MCF 10A (cell line): ENCODE measurements at regions not wholly inside any gene's neighbourhood (a gene's known extent, or its start where the extent isn't known, plus 50 kb on each side); places are given as distances from the start of the nearest gene placed in this dataset.

ENCODE experiments used
- BruUV-seq: library from RNA; stranded (reverse); fragments of 400-500 nt; replicated peaks from 2 replicates; lab custom pipeline; 2021; lab: Mats Ljungman, UMichigan
- CTCF ChIA-PET: fragments of 300-600 bp; sonication (Branson Sonifier 250); formaldehyde crosslinking; extraction: SDS; loops from one replicate; lab custom pipeline; 2021; ENCODE audit warnings: antibody characterized with exemption, inconsistent platforms; lab: Yijun Ruan, JAX
- POLR2A ChIA-PET: fragments of 300-600, 350-650 bp; sonication (Branson Sonifier 250); formaldehyde crosslinking; extraction: SDS; loops from one replicate; lab custom pipeline; 2020; ENCODE audit warnings: antibody characterized with exemption, inconsistent platforms; lab: Yijun Ruan, JAX
- DNase-seq: peaks from one replicate; pipeline ENCODE4 v3.0.0-alpha.2; 2018; ENCODE audit not compliant: unreplicated experiment
- H3K27ac Mint-ChIP-seq: one replicate; pipeline ENCODE4 v1.8.0; 2022; ENCODE audit warnings: mild to moderate bottlenecking, low read depth, mixed read lengths; ENCODE audit not compliant: unreplicated experiment
- H3K27me3 Mint-ChIP-seq: one replicate; pipeline ENCODE4 v1.8.0; 2022; ENCODE audit warnings: mixed read lengths; ENCODE audit not compliant: insufficient read depth, unreplicated experiment
- H3K36me3 Mint-ChIP-seq: one replicate; pipeline ENCODE4 v1.8.0; 2022; ENCODE audit warnings: mild to moderate bottlenecking, moderate library complexity, mixed read lengths; ENCODE audit not compliant: insufficient read depth, unreplicated experiment
- H3K4me1 Mint-ChIP-seq: one replicate; pipeline ENCODE4 v1.8.0; 2022; ENCODE audit warnings: mixed read lengths; ENCODE audit not compliant: insufficient read depth, unreplicated experiment
- H3K4me3 Mint-ChIP-seq: one replicate; pipeline ENCODE4 v1.8.0; 2022; ENCODE audit warnings: mild to moderate bottlenecking, moderate library complexity, mixed read lengths; ENCODE audit not compliant: unreplicated experiment
- H3K9me3 Mint-ChIP-seq: one replicate; pipeline ENCODE4 v1.8.0; 2022; ENCODE audit warnings: mixed read lengths; ENCODE audit not compliant: unreplicated experiment
- intact Hi-C: fragments of 100-400 bp; cut with micrococcal nuclease; formaldehyde crosslinking; loops from 2 replicates; pipeline ENCODE4 v1.14.1; 2022
- TF ChIP-seq, protein P1 (sequence below): fragments of 200-600 bp; IDR thresholded peaks from one replicate; pipeline ENCODE4 v1.8.0; 2022; ENCODE audit warnings: antibody characterized with exemption, mild to moderate bottlenecking; ENCODE audit not compliant: unreplicated experiment

DNA sequence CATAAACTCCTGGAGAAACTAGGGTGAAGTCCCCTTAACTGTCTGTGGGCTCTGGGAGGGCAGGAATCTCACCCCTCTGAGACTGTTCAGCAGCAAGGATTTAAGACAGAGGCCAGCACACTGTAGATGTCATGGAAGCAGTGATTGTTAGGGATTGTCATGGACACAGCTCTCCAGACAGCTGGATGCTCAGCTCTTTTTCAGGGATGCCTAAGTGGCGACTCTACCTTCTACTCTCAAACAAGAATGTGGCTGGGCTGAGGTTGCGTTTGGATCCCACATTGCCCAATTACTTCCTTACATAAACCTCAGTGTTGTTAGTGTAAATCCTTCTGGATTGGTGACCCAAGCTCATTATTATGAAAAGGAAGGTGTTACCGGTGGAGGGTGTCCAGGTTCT lies 291.9 kb upstream of the VCX3A start:
- no peak for DNase-seq
- H3K9me3 Mint-ChIP-seq = peaks cover 43% of the 10 kb centered on the region
- TF ChIP-seq, protein P1, sequence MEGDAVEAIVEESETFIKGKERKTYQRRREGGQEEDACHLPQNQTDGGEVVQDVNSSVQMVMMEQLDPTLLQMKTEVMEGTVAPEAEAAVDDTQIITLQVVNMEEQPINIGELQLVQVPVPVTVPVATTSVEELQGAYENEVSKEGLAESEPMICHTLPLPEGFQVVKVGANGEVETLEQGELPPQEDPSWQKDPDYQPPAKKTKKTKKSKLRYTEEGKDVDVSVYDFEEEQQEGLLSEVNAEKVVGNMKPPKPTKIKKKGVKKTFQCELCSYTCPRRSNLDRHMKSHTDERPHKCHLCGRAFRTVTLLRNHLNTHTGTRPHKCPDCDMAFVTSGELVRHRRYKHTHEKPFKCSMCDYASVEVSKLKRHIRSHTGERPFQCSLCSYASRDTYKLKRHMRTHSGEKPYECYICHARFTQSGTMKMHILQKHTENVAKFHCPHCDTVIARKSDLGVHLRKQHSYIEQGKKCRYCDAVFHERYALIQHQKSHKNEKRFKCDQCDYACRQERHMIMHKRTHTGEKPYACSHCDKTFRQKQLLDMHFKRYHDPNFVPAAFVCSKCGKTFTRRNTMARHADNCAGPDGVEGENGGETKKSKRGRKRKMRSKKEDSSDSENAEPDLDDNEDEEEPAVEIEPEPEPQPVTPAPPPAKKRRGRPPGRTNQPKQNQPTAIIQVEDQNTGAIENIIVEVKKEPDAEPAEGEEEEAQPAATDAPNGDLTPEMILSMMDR = no peak
- no peaks in the 10 kb centered on the region for H3K4me1 Mint-ChIP-seq
- no peaks in the 10 kb centered on the region for H3K27me3 Mint-ChIP-seq
- H3K27ac Mint-ChIP-seq = no peak overlapping the region
- no peak overlapping the region for H3K4me3 Mint-ChIP-seq
- ChIA-PET CTCF (no interaction called here), POLR2A (no interaction called here)
- H3K36me3 Mint-ChIP-seq = no peaks in the 10 kb centered on the region
- intact Hi-C loops = no loop called here
- no TSS peak for BruUV-seq

DNA sequence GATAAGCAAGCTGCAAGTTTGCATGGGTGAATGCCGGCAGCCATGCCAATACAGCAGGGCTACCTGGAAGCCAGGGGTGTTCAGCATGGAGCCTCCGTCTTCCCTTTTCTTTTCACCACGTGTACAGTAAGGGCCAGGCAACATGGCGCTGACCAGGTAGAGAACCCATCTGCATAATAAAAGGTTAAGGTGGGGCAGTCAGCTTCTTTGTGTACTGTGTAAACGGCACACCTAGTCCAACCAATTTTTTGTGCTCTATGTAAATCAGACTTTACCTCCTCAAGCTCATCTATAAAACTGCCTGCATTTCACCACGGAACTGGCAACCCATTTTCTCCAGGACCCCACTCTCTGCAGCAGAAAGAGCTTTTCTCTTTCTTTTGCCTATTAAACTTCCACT lies 286.8 kb upstream of the VCX3A start:
- Mint-ChIP-seq H3K4me1 (no peaks in the 10 kb centered on the region), H3K4me3 (no peak overlapping the region), H3K27ac (no peak overlapping the region), H3K27me3 (no peaks in the 10 kb centered on the region), H3K36me3 (no peaks in the 10 kb centered on the region), H3K9me3 (peaks cover 35% of the 10 kb centered on the region)
- CTCF ChIA-PET = no interaction called here
- DNase-seq = no peak
- POLR2A ChIA-PET = interaction anchor here (0.6 kb wide), 1 partner anchor 630 kb away, joined by 3 read pairs; no protein-coding TSS in a partner anchor
- BruUV-seq = no TSS peak
- intact Hi-C loops = no loop called here
- TF ChIP-seq, protein P1 = no peak

DNA sequence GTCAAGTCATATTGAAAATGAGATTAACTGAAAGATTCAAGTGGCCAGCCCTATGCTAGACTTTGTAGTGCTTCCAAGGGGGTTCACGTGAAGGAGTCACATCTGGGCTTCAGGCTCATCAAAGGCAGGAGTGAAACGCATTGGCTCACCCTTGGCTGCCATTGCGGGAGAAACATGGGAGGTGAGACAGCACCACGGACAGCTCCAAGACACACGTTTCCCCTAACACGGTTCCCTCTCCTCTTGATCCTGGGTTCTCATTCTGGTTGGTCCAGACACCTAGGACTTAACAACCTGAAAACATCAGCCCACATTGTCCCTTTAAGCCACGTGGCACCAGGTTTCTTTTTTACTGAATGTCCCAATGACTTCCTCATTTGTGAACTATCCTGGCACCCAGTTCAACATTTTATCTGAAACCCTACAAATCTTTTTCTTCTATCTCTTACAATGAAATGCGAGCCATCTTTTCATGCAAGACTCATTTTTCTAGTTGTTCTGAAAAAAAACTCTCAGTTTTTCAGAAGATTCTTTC lies 279.0 kb upstream of the VCX3A start:
- H3K4me3 Mint-ChIP-seq = no peak overlapping the region
- POLR2A ChIA-PET = no interaction called here
- no peaks in the 10 kb centered on the region for H3K27me3 Mint-ChIP-seq

DNA sequence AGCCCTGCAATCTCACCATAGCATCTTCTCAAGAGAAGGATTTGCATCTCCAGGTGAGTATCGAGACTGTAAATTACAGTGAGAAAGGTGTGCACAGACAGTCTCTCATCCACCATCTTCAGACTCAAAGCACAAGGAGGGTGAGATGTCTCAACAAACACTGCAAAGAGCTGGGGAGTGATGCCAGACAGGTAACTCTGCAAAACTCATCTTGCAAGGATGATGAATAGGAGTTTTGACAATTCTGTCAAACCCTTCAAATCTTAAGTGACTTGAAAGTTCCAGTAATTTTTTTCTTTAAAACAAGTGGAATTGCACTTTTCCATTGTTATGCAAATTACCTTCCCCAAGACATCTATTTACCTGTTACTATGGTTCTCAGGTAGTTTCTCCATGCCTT lies 277.2 kb upstream of the VCX3A start:
- TF ChIP-seq, protein P1 = no peak
- Mint-ChIP-seq H3K27me3 (no peaks in the 10 kb centered on the region), H3K4me1 (no peaks in the 10 kb centered on the region), H3K27ac (no peak overlapping the region), H3K36me3 (no peaks in the 10 kb centered on the region), H3K4me3 (no peak overlapping the region), H3K9me3 (peaks cover 22% of the 10 kb centered on the region)
- DNase-seq = no peak
- intact Hi-C loops = no loop called here
- POLR2A ChIA-PET = no interaction called here
- no TSS peak for BruUV-seq
- CTCF ChIA-PET = no interaction called here

More for the DNA sequence above, 279.0 kb upstream of the VCX3A start:
- TF ChIP-seq, protein P1 = no peak
- CTCF ChIA-PET = no interaction called here
- H3K27ac Mint-ChIP-seq = no peak overlapping the region
- BruUV-seq = no TSS peak
- intact Hi-C loops = no loop called here
- peaks cover 32% of the 10 kb centered on the region for H3K9me3 Mint-ChIP-seq
- no peaks in the 10 kb centered on the region for H3K36me3 Mint-ChIP-seq
- no peak for DNase-seq
- H3K4me1 Mint-ChIP-seq = no peaks in the 10 kb centered on the region
